ENCODE measurements at regions not wholly inside any gene's neighbourhood (a gene's known extent, or its start where the extent isn't known, plus 50 kb on each side); places are given as distances from the start of the nearest gene placed in this dataset.

DNA sequence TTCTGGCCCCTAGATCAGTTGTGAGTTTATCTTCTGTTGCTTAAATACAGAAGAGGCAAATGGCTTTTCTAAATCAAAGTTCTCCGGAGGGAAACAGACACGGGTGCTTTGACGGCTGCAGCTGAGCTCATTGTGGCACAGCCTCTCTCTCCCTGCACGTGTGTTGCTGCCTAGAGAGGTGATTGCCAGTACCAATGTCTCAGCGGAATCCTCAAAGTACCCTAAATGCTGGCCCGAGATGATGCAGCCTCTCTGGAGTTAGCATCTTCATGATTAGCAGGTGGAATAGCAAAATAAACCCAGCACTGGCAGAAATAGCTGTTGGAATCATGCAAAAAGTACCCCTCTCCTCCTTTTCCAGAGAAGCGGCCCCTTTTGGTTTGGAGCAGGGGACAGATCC lies 192.2 kb downstream of the PRDM2 start:
- ATAC-seq (ENCODE audit: insufficient read depth, low FRiP score) (no peak), DNase-seq (no peak)
- TF ChIP-seq, protein P1, sequence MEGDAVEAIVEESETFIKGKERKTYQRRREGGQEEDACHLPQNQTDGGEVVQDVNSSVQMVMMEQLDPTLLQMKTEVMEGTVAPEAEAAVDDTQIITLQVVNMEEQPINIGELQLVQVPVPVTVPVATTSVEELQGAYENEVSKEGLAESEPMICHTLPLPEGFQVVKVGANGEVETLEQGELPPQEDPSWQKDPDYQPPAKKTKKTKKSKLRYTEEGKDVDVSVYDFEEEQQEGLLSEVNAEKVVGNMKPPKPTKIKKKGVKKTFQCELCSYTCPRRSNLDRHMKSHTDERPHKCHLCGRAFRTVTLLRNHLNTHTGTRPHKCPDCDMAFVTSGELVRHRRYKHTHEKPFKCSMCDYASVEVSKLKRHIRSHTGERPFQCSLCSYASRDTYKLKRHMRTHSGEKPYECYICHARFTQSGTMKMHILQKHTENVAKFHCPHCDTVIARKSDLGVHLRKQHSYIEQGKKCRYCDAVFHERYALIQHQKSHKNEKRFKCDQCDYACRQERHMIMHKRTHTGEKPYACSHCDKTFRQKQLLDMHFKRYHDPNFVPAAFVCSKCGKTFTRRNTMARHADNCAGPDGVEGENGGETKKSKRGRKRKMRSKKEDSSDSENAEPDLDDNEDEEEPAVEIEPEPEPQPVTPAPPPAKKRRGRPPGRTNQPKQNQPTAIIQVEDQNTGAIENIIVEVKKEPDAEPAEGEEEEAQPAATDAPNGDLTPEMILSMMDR (IDR thresholded peaks at IDR 0.05; ENCODE audit: control extremely low read depth, extremely low read depth) = no peak
- Histone ChIP-seq H3K9ac (ENCODE audit: insufficient read depth in 1 of 2, low read length in 2 of 2) (no peak overlapping the region), H3K9me3 (ENCODE audit: control insufficient read depth in 4 of 4, insufficient read depth in 3 of 4, low read length in 3 of 4) (peaks cover 0 to 4% (median 0%) of the 10 kb centered on the region in 4 donors), H3K27ac (ENCODE audit: low read depth in 1 of 2, low read length in 1 of 2) (no peak overlapping the region), H3K4me1 (ENCODE audit: control insufficient read depth in 5 of 5, insufficient read depth in 5 of 5, low read length in 5 of 5) (peaks cover 0 to 14% (median 0%) of the 10 kb centered on the region in 5 donors), H3K27me3 (ENCODE audit: control insufficient read depth in 3 of 3, insufficient read depth in 3 of 3, low read length in 2 of 3) (peaks cover 4 to 72% (median 50%) of the 10 kb centered on the region in 3 donors), H3K36me3 (ENCODE audit: control insufficient read depth in 4 of 4, insufficient read depth in 4 of 4, low read length in 4 of 4) (no peaks in the 10 kb centered on the region), H3K4me3 (no peak overlapping the region)
- WGBS, 2 donors = 14 to 18% methylated on average over 7 of the region's 7 CpGs

DNA sequence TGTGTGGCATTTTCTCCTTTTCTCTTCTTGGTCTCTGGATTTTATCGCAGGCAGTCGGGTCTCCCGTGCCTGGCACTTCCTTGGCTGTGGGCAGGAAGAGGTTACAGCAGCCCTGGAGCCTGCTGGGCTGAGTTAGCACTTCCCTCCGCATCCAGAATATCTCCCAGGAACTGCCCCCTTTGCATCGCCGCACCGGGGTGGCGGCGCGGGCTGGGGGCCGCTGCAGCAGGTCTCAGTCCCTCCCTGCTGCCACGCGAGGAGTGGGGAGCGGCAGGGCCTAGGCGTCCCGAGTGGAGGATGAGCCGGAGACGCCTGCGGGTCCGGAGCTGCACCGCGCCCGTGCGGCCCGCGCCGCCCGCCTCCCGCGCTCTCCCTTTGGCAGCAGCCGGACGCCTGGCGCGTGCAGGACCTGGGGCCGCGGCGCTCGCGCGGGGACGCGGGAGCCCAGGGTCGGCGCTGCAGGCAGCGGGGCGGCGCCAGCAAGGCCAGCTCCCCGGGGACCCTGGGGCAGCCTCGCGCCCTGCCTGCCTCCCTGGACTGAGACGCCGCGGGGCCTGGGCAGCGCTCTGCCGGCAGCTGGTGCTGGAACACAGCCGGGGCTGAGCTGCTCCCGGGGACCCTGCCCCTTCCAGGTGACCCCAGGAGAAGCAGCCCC lies 192.8 kb downstream of the PRDM2 start:
- 0 to 2% methylated on average over 43 to 57 of the region's 57 CpGs for WGBS, 2 donors
- peak; percentile 15 to 43 (median 22) for DNase-seq

DNA sequence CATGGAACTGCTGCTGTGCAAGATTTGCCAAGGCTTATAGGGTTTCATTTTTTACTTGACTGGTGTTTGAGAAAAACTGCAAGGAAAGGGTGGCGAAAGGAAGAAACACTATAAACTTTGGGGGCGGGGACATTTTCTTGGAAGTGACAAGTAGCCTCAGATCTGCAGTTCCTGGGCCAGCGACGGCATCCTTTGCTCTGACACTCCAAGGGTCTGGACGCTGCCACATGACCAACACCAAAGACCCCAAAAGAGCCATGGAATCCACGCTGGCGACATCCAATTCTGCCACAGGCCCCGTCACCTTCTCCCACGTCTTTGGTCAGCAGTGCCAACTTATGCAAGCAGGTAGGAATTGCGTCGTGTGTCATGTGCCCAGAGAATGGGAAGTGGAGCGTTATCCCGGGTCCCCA lies 193.4 kb downstream of the PRDM2 start:
- H3K27me3 ChIP-seq (ENCODE audit: control insufficient read depth in 3 of 3, insufficient read depth in 3 of 3, low read length in 2 of 3) = peaks cover 4 to 61% (median 40%) of the 10 kb centered on the region in 3 donors
- 28 to 32% methylated on average over 13 of the region's 13 CpGs for WGBS, 2 donors
- peak in 2 of 3 donors; percentile 18 to 19 for DNase-seq
- H3K9ac ChIP-seq (ENCODE audit: insufficient read depth in 1 of 2, low read length in 2 of 2) = no peak overlapping the region
- TF ChIP-seq, protein P1 (IDR thresholded peaks at IDR 0.05; ENCODE audit: control extremely low read depth, extremely low read depth) = no peak
- H3K4me3 ChIP-seq = no peak overlapping the region
- peaks cover 0 to 14% (median 0%) of the 10 kb centered on the region in 5 donors for H3K4me1 ChIP-seq (ENCODE audit: control insufficient read depth in 5 of 5, insufficient read depth in 5 of 5, low read length in 5 of 5)
- no peaks in the 10 kb centered on the region for H3K36me3 ChIP-seq (ENCODE audit: control insufficient read depth in 4 of 4, insufficient read depth in 4 of 4, low read length in 4 of 4)
- no peak for ATAC-seq (ENCODE audit: insufficient read depth, low FRiP score)
- H3K9me3 ChIP-seq (ENCODE audit: control insufficient read depth in 4 of 4, insufficient read depth in 3 of 4, low read length in 3 of 4) = peaks cover 0 to 5% (median 0%) of the 10 kb centered on the region in 4 donors
- no peak overlapping the region for H3K27ac ChIP-seq (ENCODE audit: low read depth in 1 of 2, low read length in 1 of 2)

More for the DNA sequence above, 192.8 kb downstream of the PRDM2 start:
- peaks cover 4 to 68% (median 46%) of the 10 kb centered on the region in 3 donors for H3K27me3 ChIP-seq (ENCODE audit: control insufficient read depth in 3 of 3, insufficient read depth in 3 of 3, low read length in 2 of 3)
- H3K36me3 ChIP-seq (ENCODE audit: control insufficient read depth in 4 of 4, insufficient read depth in 4 of 4, low read length in 4 of 4) = no peaks in the 10 kb centered on the region
- peaks cover 0 to 14% (median 0%) of the 10 kb centered on the region in 5 donors for H3K4me1 ChIP-seq (ENCODE audit: control insufficient read depth in 5 of 5, insufficient read depth in 5 of 5, low read length in 5 of 5)
- H3K4me3 ChIP-seq = peak overlapping the region; percentile 19
- H3K9ac ChIP-seq (ENCODE audit: insufficient read depth in 1 of 2, low read length in 2 of 2) = no peak overlapping the region
- ATAC-seq (ENCODE audit: insufficient read depth, low FRiP score) = no peak
- no peak overlapping the region for H3K27ac ChIP-seq (ENCODE audit: low read depth in 1 of 2, low read length in 1 of 2)
- TF ChIP-seq, protein P1 (IDR thresholded peaks at IDR 0.05; ENCODE audit: control extremely low read depth, extremely low read depth) = no peak
- peaks cover 0 to 4% (median 0%) of the 10 kb centered on the region in 4 donors for H3K9me3 ChIP-seq (ENCODE audit: control insufficient read depth in 4 of 4, insufficient read depth in 3 of 4, low read length in 3 of 4)
